Thoracic aorta (tissue), 2 donors: ENCODE measurements at regions not wholly inside any gene's neighbourhood (a gene's known extent, or its start where the extent isn't known, plus 50 kb on each side); places are given as distances from the start of the nearest gene placed in this dataset.
"Not testable (repeated sequence)": the region's sequence is repeated elsewhere in the genome, so short reads cannot be mapped to it uniquely, and the experiment has no call there.

Source experiments
- ATAC-seq: fragments of 150-250 bp; one replicate; pipeline ENCODE4 v1.8.0; 2017; ENCODE audit warnings: low read depth; ENCODE audit not compliant: insufficient number of reproducible peaks, low FRiP score
- DNase-seq: peaks from one replicate; pipeline ENCODE4 v3.0.0-alpha.2; 2020; ENCODE audit warnings: low spot score
- H3K27ac ChIP-seq, 2 donors: fragments of 200-600 bp; sonication (generic); 1 replicate in 1 of 2; 2 replicates in 1 of 2; pipeline ENCODE4 v1.5.1; 2016; ENCODE audit warnings: mild to moderate bottlenecking in 2 of 2, moderate library complexity in 2 of 2
- H3K27me3 ChIP-seq: fragments of 200-600 bp; sonication (generic); replicated peaks from 2 replicates; pipeline ENCODE4 v1.6.0; 2016; ENCODE audit warnings: mild to moderate bottlenecking; ENCODE audit not compliant: insufficient read depth
- H3K36me3 ChIP-seq: fragments of 200-600 bp; sonication (generic); one replicate; pipeline ENCODE4 v1.5.1; 2016
- H3K4me1 ChIP-seq, 2 donors: fragments of 200-600 bp; sonication (generic); 1 replicate in 1 of 2; 2 replicates in 1 of 2; pipeline versions ENCODE4 v1.5.1 to v1.6.0; 2016; ENCODE audit warnings: low read depth in 2 of 2, mild to moderate bottlenecking in 1 of 2; ENCODE audit not compliant: control insufficient read depth in 1 of 2
- H3K4me3 ChIP-seq: fragments of 200-600 bp; sonication (generic); 2 replicates; pipeline ENCODE4 v1.5.1; 2016; ENCODE audit warnings: mild to moderate bottlenecking
- H3K9me3 ChIP-seq: fragments of 200-600 bp; sonication (generic); 2 replicates; pipeline ENCODE4 v1.5.1; 2016
- TF ChIP-seq, protein P1 (sequence below): fragments of 200-600 bp; sonication (generic); IDR thresholded peaks from one replicate; pipeline ENCODE4 v1.5.1; 2019; ENCODE audit warnings: antibody characterized with exemption

DNA sequence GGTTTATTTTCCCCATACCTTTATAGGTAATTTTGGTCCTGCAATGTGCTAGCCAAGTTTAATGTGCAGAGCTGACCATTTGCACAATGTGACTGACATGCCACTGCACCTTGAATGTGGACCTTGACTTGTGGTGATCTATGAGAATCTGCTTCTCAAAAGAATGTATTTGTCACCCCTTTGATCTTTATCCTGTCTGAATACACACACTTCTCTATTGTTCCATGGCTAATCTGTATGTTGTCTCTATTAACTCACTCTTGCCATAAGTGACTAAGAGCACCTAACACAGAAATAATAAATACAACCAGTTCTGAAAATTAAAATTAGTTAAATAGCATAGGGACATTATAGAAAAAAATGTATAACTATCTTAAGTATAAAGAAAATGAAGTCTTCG is 1447.6 kb downstream of the RPIA start:
- H3K27me3 ChIP-seq, H3K36me3 ChIP-seq, H3K4me1 ChIP-seq, H3K27ac ChIP-seq, H3K9me3 ChIP-seq, DNase-seq, ATAC-seq, H3K4me3 ChIP-seq: not testable (repeated sequence)

DNA sequence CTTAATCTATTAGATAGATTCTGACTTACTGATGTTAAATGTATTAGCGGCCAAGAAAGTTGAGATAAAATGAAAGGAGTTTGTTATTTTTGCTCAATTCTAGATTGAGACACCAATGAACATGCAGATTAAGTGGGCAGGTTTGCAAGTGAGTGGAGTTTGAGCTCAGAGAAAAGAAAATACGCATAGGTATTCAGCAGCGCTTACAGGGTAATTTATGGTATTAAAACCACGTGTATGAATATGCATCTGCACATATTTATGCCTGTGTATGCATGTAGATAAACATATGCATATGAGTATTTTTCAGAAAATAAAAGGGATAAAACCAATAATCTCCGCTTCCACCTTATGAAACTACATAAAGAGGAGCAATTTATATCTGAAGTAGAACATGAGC is 1450.1 kb downstream of the RPIA start:
- not testable (repeated sequence) for H3K9me3 ChIP-seq, H3K36me3 ChIP-seq, DNase-seq, H3K4me3 ChIP-seq, H3K4me1 ChIP-seq, H3K27me3 ChIP-seq, ATAC-seq, H3K27ac ChIP-seq

DNA sequence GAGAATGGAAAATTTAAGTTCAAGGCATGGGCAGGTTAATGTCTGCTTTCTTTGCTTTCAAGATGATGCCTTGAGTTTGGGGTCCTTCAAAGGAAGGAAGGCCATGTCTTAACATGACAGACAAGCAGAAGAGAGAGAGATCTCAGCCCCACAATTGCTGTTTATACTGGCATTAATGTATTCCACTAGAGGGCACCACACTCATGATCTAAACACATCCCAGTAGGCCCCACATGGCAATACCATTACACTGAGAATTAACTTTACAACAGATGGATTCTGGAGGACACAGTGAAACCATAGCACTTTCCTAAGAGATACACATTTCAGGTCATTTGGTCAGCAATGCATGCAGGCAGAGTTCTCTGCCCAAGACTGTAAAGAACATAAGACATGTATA is 1460.3 kb downstream of the RPIA start:
- not testable (repeated sequence) for ATAC-seq, H3K27ac ChIP-seq, DNase-seq, H3K4me3 ChIP-seq, H3K36me3 ChIP-seq, H3K4me1 ChIP-seq, H3K9me3 ChIP-seq, H3K27me3 ChIP-seq

DNA sequence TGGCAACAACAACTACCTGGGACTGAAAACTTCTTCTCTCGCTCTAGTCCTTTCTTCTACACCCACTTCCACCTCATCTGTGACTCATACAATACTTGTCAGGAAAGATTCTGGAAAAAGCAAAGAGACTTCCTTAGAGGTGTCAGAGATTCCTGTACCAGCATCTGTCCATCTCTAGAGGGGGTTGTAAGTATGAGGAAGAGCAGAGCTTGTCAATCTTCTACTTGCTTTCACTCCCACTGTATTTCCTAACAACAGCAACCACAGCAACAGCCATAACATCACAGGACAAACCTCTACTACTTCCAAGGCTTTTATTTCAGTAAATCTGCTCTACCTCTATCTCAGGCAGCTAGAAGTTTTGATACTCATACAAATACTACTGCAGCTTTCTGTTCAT is 1479.5 kb downstream of the RPIA start:
- not testable (repeated sequence) for H3K36me3 ChIP-seq, DNase-seq, H3K9me3 ChIP-seq, H3K27me3 ChIP-seq, ATAC-seq, H3K27ac ChIP-seq, H3K4me3 ChIP-seq, H3K4me1 ChIP-seq

DNA sequence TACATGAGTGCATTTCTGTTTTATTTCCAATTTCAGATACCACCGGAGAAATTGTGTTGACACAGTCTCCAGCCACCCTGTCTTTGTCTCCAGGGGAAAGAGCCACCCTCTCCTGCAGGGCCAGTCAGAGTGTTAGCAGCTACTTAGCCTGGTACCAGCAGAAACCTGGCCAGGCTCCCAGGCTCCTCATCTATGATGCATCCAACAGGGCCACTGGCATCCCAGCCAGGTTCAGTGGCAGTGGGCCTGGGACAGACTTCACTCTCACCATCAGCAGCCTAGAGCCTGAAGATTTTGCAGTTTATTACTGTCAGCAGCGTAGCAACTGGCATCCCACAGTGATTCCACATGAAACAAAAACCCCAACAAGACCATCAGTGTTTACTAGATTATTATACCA is 1481.6 kb downstream of the RPIA start:
- not testable (repeated sequence) for H3K27ac ChIP-seq, H3K27me3 ChIP-seq, DNase-seq, H3K9me3 ChIP-seq, H3K4me1 ChIP-seq, H3K4me3 ChIP-seq, H3K36me3 ChIP-seq, ATAC-seq

DNA sequence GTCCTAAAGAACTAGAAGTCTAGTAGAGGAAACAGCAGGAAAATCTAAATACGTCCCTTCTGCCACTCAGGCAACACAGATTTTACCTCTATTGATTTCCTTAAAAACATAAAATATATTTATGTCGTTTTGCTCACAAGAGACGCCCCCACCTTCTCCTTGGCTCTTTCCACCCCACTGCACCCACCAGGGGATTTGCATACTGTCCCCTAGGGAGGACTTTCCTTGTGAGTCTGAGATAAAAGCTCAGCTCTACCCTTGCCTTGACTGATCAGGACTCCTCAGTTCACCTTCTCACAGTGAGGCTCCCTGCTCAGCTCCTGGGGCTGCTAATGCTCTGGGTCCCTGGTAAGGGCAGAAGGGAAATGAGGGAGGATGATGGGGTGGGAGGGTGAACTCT is 1488.1 kb downstream of the RPIA start:
- not testable (repeated sequence) for H3K9me3 ChIP-seq, H3K36me3 ChIP-seq, H3K4me3 ChIP-seq, ATAC-seq, H3K27ac ChIP-seq, H3K4me1 ChIP-seq, H3K27me3 ChIP-seq, DNase-seq

DNA sequence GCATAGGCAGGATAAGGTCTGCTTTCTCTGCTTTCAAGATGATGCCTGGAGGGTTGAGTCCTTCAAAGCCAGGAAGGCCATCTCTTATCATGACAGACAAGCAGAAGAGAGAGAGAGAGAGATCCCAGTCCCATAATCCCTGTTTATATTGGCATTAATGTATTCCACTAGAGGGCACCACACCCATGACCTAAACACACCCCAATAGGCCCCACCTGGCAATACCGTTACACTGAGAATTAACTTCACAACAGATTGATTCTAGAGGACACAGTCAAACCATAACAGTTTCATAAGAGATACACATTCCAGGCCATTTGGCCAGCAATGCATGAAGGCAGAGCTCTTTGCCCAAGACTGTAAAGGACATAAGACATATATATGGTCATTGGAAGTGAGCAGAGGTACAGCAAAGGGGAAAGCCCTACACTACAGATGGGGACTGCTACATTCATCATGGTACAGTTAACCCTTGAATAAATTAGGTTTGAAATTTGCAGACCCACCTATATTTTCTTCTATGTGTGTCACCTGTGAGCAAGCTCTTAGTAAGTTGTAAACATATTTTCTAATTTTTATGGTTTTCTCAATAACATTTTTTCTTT is 1516.1 kb downstream of the RPIA start:
- no peaks in the 10 kb centered on the region for H3K27me3 ChIP-seq
- no peaks in the 10 kb centered on the region for H3K4me1 ChIP-seq
- H3K9me3 ChIP-seq, result no peaks in the 10 kb centered on the region
- TF ChIP-seq, protein P1, sequence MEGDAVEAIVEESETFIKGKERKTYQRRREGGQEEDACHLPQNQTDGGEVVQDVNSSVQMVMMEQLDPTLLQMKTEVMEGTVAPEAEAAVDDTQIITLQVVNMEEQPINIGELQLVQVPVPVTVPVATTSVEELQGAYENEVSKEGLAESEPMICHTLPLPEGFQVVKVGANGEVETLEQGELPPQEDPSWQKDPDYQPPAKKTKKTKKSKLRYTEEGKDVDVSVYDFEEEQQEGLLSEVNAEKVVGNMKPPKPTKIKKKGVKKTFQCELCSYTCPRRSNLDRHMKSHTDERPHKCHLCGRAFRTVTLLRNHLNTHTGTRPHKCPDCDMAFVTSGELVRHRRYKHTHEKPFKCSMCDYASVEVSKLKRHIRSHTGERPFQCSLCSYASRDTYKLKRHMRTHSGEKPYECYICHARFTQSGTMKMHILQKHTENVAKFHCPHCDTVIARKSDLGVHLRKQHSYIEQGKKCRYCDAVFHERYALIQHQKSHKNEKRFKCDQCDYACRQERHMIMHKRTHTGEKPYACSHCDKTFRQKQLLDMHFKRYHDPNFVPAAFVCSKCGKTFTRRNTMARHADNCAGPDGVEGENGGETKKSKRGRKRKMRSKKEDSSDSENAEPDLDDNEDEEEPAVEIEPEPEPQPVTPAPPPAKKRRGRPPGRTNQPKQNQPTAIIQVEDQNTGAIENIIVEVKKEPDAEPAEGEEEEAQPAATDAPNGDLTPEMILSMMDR, result no peak
- no peak overlapping the region for H3K4me3 ChIP-seq
- no peak overlapping the region for H3K27ac ChIP-seq
- no peak for ATAC-seq
- no peak for DNase-seq
- H3K36me3 ChIP-seq, result no peaks in the 10 kb centered on the region

DNA sequence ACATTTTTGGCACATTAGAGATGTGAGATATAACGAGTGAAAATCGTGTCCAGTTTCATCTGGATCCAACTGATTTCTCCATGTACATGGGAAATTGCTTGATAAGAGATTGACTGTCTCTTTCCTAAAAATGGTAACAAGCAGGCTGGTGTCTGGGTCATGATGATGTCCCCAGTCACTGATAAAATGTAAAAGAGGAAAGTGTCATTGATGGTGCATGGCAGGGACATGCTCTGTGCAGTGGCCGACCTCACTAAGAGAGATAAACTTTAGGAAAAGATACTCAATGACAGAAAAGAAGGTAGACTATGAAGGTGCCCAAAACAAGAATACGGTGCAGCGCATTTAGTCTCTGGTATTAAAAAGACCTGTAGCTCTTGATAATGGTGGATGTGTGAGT is 1517.5 kb downstream of the RPIA start:
- Histone ChIP-seq H3K27ac (no peak overlapping the region), H3K4me3 (no peak overlapping the region), H3K27me3 (no peaks in the 10 kb centered on the region), H3K4me1 (no peaks in the 10 kb centered on the region), H3K9me3 (no peaks in the 10 kb centered on the region), H3K36me3 (no peaks in the 10 kb centered on the region)
- ATAC-seq (no peak), DNase-seq (no peak)
- TF ChIP-seq, protein P1, result no peak
